ENCODE measurements at regions not wholly inside any gene's neighbourhood (a gene's known extent, or its start where the extent isn't known, plus 50 kb on each side); places are given as distances from the start of the nearest gene placed in this dataset.

GRCh38 chr20:20941468-20941889 is 164.7 kb downstream of the LINC00237 start:
- TF ChIP-seq CTCF (IDR thresholded peaks at IDR 0.05; ENCODE audit: insufficient read depth, low read depth, low read length) = no peak
- CTCF ChIA-PET = no interaction called here
- Histone ChIP-seq H3K27me3 (ENCODE audit: control insufficient read depth, insufficient read depth, low read length) (no peaks in the 10 kb centered on the region), H3K4me3 (ENCODE audit: low read depth, low read length) (no peak overlapping the region), H3K36me3 (ENCODE audit: control insufficient read depth, insufficient read depth, low read length) (no peaks in the 10 kb centered on the region)
- POLR2A ChIA-PET = no interaction called here
- no peak for DNase-seq (ENCODE audit: low read depth)

GRCh38 chr20:20939006-20939405 is 167.2 kb downstream of the LINC00237 start:
- DNase-seq (ENCODE audit: low read depth) = no peak
- CTCF ChIA-PET = no interaction called here
- TF ChIP-seq CTCF (IDR thresholded peaks at IDR 0.05; ENCODE audit: insufficient read depth, low read depth, low read length) = no peak
- POLR2A ChIA-PET = no interaction called here
- H3K36me3 ChIP-seq (ENCODE audit: control insufficient read depth, insufficient read depth, low read length) = no peaks in the 10 kb centered on the region
- H3K4me3 ChIP-seq (ENCODE audit: low read depth, low read length) = no peak overlapping the region
- H3K27me3 ChIP-seq (ENCODE audit: control insufficient read depth, insufficient read depth, low read length) = no peaks in the 10 kb centered on the region

GRCh38 chr20:20938599-20938998 is 167.6 kb downstream of the LINC00237 start:
- Histone ChIP-seq H3K36me3 (ENCODE audit: control insufficient read depth, insufficient read depth, low read length) (no peaks in the 10 kb centered on the region), H3K27me3 (ENCODE audit: control insufficient read depth, insufficient read depth, low read length) (no peaks in the 10 kb centered on the region), H3K4me3 (ENCODE audit: low read depth, low read length) (no peak overlapping the region)
- CTCF ChIA-PET = no interaction called here
- POLR2A ChIA-PET = no interaction called here
- DNase-seq (ENCODE audit: low read depth) = no peak
- TF ChIP-seq CTCF (IDR thresholded peaks at IDR 0.05; ENCODE audit: insufficient read depth, low read depth, low read length) = no peak

GRCh38 chr20:20938131-20938530 is 168.0 kb downstream of the LINC00237 start:
- H3K36me3 ChIP-seq (ENCODE audit: control insufficient read depth, insufficient read depth, low read length) = no peaks in the 10 kb centered on the region
- H3K27me3 ChIP-seq (ENCODE audit: control insufficient read depth, insufficient read depth, low read length) = no peaks in the 10 kb centered on the region
- H3K4me3 ChIP-seq (ENCODE audit: low read depth, low read length) = no peak overlapping the region
- no peak for DNase-seq (ENCODE audit: low read depth)
- no peak for TF ChIP-seq CTCF (IDR thresholded peaks at IDR 0.05; ENCODE audit: insufficient read depth, low read depth, low read length)
- POLR2A ChIA-PET = no interaction called here
- CTCF ChIA-PET = no interaction called here

GRCh38 chr20:20933142-20933958 is 172.8 kb downstream of the LINC00237 start:
- H3K36me3 ChIP-seq (ENCODE audit: control insufficient read depth, insufficient read depth, low read length) = no peaks in the 10 kb centered on the region
- POLR2A ChIA-PET = no interaction called here
- H3K27me3 ChIP-seq (ENCODE audit: control insufficient read depth, insufficient read depth, low read length) = no peaks in the 10 kb centered on the region
- no peak for TF ChIP-seq CTCF (IDR thresholded peaks at IDR 0.05; ENCODE audit: insufficient read depth, low read depth, low read length)
- CTCF ChIA-PET = interaction anchor here (0.6 kb wide), 1 partner anchor 915 kb away, joined by 6 read pairs; no protein-coding TSS in a partner anchor
- no peak overlapping the region for H3K4me3 ChIP-seq (ENCODE audit: low read depth, low read length)
- no peak for DNase-seq (ENCODE audit: low read depth)
